WTC11 (cell line): ENCODE measurements at regions not wholly inside any gene's neighbourhood (a gene's known extent, or its start where the extent isn't known, plus 50 kb on each side); places are given as distances from the start of the nearest gene placed in this dataset.
"Not testable (repeated sequence)": the region's sequence is repeated elsewhere in the genome, so short reads cannot be mapped to it uniquely, and the experiment has no call there.

Source experiments
- CREB1 ChIP-seq: sonication (generic); formaldehyde crosslinking; IDR thresholded peaks from 2 replicates; pipeline ENCODE4 v1.8.0; 2023; ENCODE audit warnings: mild to moderate bottlenecking, missing genetic modification reagents
- CTCF ChIP-seq: fragments of 200-600 bp; IDR thresholded peaks from 2 replicates; pipeline ENCODE4 v1.8.0; 2022; ENCODE audit warnings: antibody characterized with exemption
- KAT7 ChIP-seq: sonication (generic); formaldehyde crosslinking; IDR thresholded peaks from 2 replicates; pipeline ENCODE4 v1.8.1; 2023; ENCODE audit warnings: missing genetic modification reagents, mild to moderate bottlenecking, borderline replicate concordance
- MXD4 ChIP-seq: fragments of 250-450 bp; sonication (Bioruptor Pico); IDR thresholded peaks from 2 replicates; pipeline ENCODE4 v1.8.0; 2021; ENCODE audit warnings: mild to moderate bottlenecking, moderate library complexity, borderline replicate concordance
- SP1 ChIP-seq: sonication (generic); formaldehyde crosslinking; conservative IDR thresholded peaks from 2 replicates; pipeline ENCODE4 v1.8.1; 2022; ENCODE audit warnings: missing genetic modification reagents
- USF2 ChIP-seq: sonication (generic); formaldehyde crosslinking; IDR thresholded peaks from 2 replicates; pipeline ENCODE4 v1.8.1; 2023; ENCODE audit warnings: mild to moderate bottlenecking, missing genetic modification reagents, moderate library complexity

GRCh38 chr4:57965431-57965830 lies 855.2 kb upstream of the IGFBP7 start:
- not testable (repeated sequence) for TF ChIP-seq CREB1; MXD4; CTCF; SP1 (CRISPR knock-in tag); KAT7 (CRISPR knock-in tag); USF2 (CRISPR knock-in tag)
